NCI-H82 (cell line): ENCODE measurements at regions not wholly inside any gene's neighbourhood (a gene's known extent, or its start where the extent isn't known, plus 50 kb on each side); places are given as distances from the start of the nearest gene placed in this dataset.
"Not testable (repeated sequence)": the region's sequence is repeated elsewhere in the genome, so short reads cannot be mapped to it uniquely, and the experiment has no call there.

Source experiments
- DNase-seq: peaks from one replicate; lab custom pipeline; 2025; lab: John Stamatoyannopoulos, UW

DNA sequence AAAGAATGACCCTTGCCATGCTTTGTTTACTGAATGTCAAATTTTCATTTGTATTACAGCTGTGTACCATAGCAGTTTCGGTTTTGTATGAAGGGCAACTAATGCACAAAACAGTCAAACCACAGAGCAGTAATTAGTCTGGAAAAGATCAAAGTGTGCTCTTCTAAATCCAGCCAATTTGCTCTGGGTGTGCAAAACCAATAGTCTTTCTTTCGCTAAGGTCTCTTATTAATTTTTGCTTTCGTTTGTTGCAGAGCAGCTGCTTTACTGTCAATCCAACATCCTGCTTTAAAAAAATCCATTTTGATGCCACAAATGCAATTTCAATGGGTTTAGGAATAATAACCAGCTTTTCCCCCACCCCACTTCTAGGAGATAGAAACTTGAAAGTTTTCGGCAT is 114.2 kb downstream of the BRMS1L start:
- no peak for DNase-seq

DNA sequence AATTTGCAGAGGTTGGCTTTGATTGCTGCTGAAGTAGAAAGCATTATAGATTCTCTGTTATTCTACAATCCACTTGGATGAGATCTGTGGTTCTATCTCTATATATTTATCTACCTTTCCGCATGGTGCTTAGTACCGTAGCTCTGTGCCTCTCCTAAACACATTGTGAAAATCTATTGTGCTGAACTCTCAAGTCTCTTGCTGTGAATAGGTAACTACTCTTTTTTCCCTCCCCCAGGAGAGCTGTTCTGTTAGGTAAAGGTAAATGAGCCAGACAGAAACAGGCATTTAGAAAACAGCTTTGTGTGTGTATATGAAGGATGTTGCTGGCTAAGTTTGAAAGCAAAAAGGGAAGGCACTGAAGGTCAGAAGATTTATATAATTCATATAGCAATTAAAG is 112.6 kb downstream of the BRMS1L start:
- DNase-seq: no peak

DNA sequence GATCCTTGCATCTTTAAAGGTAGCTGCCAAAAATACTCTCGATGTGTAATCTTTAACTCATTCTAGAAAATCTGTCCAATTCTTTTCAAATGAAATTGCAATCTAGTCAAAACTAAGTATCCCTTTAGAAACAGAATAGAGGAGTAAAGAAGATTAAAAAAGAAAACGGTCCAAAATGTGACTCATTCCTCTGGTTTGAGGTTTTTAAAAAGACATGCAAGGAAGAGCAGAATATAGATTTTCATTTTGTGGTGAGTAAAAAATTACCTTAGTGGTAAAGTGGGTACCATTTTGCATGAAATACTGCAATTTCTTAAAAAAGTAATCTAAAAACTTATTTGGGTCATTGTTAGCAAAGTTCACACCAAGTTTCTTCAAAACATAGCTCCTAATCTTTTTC is 108.4 kb downstream of the BRMS1L start:
- DNase-seq: no peak

DNA sequence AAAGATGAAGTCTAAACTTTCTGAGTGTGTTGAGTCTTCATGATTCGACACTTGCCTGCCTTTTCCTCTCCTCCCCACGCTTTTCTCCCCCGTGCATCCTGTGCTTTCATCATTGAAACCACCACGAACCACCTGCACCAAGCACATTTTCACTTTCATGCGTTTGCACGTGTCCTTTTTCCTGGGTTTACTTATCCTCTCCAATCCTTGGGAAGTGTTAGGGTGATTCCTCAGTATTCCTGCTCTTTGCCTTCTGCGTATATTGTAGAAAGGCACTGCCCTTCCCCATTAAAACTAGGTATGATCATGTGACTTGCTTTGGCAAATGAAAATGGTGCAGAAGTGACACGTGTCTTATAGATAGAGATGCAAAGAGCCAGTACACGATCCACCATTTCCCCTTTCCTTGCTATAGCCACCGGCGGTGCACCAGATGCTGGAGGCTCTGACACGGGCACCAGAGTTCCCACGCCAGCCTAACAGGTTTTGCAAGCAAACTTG is 106.6 kb downstream of the BRMS1L start:
- no peak for DNase-seq

DNA sequence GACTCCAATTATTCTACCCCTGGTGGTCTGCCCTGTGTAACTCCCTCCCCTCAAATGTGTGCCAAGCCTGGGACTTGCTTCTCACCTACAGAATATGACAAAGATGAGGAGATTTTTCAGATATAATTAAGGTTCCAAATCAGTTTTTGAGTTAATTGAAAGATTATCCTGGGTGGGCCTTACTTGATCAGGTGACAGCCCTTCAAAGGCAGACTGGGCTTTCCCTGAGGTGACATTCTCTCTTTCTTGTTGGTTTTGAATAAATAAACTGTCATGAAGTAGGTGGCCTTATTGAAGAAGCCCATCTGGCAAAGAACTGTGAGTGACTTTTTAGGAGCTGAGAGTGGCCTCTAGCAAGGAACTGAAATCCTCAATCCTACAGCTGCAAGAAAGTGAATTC is 106.0 kb downstream of the BRMS1L start:
- no peak for DNase-seq

DNA sequence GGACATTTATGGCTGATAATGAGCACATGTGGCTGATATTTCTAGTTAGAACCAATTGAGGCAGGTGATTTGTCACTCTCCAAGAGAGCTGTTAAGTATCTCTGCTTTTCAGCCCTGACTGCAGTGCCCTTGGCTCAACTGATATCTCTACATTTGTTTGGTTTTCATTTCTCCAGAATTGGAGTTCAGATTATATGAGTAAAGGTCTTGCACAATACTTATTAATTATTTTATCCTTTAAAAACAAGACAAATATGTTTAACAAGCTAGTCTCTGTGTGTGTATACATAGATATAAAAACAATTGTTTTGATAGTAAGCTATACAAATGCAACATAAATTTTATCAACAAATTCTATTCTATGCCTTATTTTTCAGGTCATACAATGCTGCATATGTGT is 105.2 kb downstream of the BRMS1L start:
- no peak for DNase-seq

DNA sequence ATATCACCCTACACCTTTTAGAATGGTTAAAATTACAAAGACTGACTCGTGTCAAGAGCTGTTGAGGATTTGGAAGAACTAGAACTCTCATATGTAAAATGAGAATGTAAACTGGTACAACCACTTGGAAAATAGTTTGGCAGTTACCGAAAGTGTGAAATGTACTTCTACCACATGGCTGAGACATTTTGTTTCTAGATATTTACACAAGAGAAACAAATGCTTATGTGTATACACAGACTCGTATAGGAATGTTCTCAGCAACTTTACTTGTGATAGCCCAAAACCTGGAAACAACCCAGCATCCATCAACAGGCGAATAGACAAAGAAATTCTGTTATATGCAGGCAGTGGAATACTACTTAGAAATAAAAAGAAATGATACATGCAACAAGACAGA is 103.0 kb downstream of the BRMS1L start:
- no peak for DNase-seq

DNA sequence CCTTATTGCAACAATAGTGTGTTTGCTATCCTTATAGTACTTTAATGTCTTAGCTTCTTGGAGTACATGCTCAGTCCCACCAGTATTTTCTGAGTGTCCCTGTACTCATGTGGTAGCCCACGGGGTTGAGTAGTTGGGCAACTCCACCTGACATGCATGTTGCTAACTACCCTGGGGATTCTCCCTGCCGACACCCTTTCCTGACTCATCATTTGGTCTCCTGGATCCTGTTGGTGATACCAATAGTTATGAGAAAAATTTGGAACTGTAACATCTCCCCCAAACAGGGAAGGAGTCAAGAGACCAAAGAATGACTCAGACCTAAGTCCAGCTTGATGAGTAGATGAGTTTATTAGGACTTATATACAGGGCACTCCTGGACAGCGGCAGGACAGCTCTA is 101.6 kb downstream of the BRMS1L start:
- no peak for DNase-seq

DNA sequence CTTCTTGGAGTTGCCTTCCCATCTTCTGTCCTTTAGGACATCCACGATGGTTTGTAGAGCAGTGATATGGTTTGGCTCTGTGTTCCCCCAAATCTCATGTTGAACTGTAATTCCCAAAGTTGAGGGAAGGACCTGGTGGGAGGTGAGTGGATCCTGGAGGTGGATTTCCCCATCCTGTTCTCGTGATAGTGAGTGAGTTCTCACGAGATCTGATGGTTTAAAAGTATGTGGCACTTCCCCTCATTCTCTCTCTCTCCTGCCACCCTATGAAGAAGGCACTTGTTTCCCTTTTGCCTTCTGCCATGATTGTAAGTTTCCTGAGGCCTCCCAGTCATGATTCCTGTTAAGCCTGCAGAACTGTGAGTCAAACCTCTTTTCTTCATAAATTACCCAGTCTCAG is 99.2 kb downstream of the BRMS1L start:
- DNase-seq: no peak

DNA sequence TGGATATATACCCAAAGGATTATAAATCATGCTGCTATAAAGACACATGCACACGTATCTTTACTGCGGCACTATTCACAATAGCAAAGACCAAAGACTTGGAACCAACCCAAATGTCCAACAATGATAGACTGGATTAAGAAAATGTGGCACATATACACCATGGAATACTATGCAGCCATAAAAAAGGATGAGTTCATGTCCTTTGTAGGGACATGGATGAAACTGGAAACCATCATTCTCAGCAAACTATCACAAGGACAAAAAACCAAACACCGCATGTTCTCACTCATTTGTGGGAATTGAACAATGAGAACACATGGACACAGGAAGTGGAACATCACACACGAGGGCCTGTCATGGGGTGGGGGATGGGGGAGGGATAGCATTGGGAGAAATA is 96.5 kb downstream of the BRMS1L start:
- not testable (repeated sequence) for DNase-seq

DNA sequence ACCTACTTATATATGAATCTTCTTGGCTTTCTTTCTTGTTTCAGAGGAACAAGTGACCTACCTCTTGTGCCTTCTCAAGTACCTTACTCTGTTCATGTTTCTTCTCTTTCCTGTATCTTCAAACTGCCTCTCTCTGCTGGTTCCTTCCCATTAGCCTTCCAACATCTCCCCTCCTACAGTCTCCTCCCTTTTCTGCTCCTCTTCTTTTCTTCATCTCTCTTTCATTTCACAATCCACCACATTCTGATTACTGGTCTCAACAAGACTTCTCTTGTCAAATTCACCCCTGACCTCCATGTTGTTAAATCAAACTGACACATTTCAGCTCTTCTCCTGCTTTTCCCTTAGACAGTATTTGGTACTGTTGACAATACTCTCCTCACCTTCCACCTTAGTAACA is 95.6 kb downstream of the BRMS1L start:
- no peak for DNase-seq
